GM18907 (cell line): ENCODE measurements at regions not wholly inside any gene's neighbourhood (a gene's known extent, or its start where the extent isn't known, plus 50 kb on each side); places are given as distances from the start of the nearest gene placed in this dataset.
"Not testable (repeated sequence)": the region's sequence is repeated elsewhere in the genome, so short reads cannot be mapped to it uniquely, and the experiment has no call there.

Experiments used
- ATAC-seq: cut with Tn5 transposase; IDR thresholded peaks from one replicate; pipeline ENCODE4 v1.9.1; 2021; ENCODE audit warnings: mild to moderate bottlenecking, moderate library complexity; ENCODE audit not compliant: unreplicated experiment

DNA sequence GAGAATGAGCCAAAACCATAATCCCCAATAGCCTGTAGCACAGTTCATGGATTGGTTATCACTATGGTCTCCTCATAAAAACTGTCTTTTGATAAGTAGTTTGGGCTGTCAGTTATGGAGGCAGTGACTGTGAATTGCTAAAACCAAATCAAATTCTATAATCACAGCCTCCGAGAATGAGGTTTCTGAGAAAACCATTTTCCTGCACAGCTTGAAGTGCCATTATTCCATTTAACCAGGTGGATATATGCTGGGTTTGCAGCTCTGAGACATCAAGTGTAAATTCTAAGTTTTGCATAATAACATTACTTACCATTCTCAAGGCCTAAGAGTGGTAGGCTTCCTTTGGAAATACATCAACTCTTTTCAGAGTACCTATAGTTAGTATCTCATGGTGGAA is 485.4 kb downstream of the FRK start:
- no peak for ATAC-seq

GRCh38 chr6:115573861-115574260 is 486.8 kb downstream of the FRK start:
- no peak for ATAC-seq

DNA sequence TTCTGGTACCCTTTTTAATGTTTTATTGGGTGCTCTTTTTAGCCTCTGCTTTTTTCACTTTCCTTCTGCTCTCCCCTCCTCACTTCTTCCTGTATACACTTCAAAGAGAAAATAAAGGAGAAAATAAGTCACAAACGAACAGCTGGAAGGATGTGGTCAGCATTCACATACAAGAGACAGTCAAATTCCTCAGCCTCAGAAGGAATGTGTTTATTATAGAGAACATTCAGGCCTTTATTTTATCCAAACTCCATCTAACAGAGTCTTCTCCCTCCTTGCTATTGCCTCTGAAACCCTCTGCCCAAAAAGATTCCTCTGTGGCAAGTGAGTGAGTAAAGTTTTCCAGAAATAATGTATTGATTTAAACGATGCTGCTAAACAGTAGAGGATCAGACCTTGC is 490.4 kb downstream of the FRK start:
- ATAC-seq, result no peak

GRCh38 chr6:115554060-115554459 is 506.6 kb downstream of the FRK start:
- ATAC-seq, result no peak

- no peak for ATAC-seq
Measured at GRCh38 chr6:115551527-115551926, 509.2 kb downstream of the FRK start.

GRCh38 chr6:115545672-115545986 is 515.1 kb downstream of the FRK start:
- ATAC-seq, result no peak

DNA sequence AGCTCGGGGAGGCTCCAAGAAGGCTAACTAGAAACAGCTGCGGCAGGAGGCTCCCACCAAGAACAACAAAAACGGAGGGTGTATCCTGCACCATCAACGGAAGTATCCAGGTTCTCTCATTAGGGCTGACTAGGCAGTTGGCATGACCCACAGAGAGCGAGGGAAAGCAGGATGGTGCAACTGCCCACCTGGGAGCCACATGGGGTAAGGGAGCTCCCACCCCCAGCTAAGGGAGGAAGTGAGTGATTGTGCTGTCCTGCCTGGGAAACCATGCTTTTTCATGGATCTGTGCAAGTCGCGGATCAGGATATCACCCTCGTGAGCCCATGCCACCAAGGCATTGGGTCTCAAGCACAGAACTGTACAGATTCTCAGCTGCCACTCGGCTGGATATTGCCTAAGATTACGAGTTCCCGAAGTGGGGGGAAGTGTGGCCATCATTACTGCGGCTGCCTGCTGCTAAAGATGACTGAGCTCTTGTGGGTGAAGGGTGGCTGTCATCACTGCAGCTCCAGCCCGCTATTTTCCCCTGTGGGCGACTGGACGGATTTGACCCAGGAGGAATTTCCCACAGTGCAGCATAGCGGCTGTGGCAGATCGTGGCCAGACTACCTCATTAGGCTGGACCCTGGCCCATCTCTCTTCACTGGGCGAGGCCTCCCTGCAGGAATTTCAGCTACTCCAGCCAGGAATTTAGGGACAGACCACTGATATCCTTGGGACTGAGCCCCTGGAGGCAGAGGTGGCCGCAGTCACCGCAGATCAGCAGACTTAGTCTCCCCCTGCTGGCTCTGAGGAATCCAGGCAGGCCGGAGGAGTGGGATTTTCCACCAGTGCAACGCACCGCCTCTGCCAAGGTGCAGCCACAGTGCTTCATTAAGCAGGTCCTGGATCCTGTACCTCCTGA is 515.7 kb downstream of the FRK start:
- no peak for ATAC-seq

DNA sequence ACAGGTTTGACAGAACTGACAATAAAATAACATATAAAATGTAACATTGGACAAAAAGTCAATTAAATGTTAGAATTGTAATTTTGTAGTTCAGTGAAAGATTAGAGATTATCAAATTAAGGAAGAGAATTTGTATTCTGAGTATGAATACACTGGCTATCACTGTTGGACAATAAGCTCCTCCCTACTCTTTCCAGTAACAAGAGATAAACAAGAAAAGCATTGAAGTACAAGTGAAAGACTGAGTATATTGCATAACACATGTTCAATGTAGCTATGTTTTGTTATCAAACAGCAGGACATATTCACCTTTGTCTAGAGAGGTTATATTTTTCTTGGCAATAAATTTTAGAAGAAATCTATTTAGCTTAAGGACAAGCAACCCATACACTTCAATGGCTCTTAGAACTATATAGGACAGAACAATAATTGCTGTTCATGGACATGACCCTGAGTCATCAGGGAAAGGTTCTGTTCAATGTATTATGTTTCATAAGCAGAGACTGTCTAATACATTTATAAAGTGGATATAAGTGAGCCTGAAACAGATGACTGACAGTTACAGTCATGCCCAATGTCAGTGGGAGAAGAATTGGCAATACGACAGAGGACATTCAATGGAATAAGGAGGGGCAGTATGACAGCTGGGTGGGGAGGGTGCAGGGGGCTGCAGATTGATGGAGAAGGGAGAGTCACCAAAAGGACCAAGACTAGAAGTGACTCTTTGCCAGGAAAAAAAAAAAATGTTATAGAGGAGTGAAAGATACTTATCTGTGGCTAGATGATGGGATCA is 520.4 kb downstream of the FRK start:
- no peak for ATAC-seq

- no peak for ATAC-seq
Measured at GRCh38 chr6:115539531-115539930, 521.2 kb downstream of the FRK start.

DNA sequence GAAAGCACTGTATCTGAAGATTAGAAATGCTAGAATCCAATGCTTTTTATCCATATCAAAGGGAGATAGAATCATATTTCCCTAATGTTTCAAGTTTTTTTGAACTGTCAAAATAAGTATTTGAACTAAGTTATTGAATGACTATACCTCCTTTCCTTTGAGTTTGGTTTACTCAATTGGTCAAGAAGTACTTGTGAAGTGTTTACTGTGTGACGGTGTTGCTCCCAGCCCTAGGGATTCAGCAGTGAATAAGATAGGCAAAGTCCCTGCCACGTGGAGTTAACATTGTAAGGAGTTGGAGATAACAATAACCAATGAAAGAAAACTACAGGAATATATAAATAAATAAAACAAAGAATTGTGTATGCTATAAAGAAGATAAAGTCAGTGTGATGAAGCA is 535.9 kb downstream of the FRK start:
- no peak for ATAC-seq

GRCh38 chr6:115521747-115522146 is 538.9 kb downstream of the FRK start:
- ATAC-seq, result not testable (repeated sequence)

DNA sequence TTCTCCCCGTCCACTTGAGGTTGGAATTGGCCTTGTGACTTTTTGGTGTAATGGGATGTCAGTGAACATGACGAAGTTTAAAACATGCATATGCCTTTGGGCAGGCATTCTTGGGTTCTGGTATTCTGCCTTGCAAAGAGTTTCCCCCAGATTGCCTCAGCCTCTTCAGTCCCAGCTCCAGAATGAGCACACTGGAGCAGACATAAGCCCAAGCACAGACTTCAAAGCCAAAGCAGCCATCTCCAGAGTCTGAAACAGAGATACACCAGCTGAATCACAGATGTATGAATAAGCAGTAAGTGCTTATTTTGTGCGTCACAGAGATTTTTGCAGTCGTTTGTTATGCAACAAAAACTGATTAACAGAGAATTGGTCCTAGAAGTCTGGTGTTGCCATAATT is 546.0 kb downstream of the FRK start:
- no peak for ATAC-seq

DNA sequence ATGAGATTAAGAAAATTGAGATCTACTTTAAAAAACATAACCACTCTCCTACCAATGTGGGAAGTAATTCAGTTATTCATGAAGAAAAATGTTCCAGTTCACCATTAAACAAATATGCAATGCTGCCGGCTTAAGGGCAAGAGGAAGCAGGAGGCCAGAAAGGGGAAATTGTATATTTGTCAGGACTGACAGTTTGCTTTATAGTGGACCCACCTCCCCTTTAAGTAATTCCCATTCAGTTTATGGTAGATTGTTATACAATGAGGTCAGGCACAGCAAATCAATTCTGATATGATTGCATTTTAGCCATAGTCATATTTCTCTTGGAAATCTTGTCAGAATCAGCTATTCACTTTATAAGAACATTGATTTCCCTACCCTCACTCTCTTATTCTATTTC is 547.8 kb downstream of the FRK start:
- no peak for ATAC-seq

GRCh38 chr6:115511771-115512170 is 548.9 kb downstream of the FRK start:
- no peak for ATAC-seq

DNA sequence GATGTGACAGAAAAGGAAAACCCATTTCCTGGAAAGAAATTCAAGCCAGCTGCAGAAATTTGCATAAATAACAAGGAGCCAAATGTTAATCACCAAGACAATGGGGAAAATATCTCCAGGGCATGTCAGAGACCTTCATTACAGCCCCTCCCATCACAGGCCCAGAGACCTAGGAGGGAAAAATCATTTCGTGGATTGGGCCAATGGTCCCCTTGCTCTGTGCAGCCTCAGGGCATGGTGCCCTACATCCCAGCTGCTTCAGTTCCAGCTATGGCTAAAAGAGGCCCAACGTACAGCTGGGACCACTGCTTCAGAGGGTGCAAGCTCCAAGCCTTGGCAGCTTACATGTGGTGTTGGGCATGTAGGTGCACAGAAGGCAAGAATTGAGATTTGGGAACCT is 558.3 kb downstream of the FRK start:
- not testable (repeated sequence) for ATAC-seq

DNA sequence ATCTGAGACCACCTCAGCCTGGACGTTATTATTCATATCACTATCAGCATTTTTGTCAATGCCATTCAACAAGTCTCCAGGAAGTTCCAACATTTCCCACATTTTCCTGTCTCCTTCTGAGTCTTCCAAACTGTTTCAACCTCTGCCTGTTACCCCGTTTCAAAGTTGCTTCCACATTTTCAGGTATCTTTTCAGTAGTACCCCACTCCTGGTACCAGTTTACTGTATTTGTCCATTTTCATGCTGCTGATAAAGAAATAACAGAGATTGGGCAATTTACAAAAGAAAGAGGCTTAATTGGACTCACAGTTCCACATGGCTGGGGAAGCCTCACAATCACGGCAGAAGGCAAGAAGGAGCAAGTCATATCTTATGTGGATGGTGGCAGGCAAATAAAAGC is 565.5 kb downstream of the FRK start:
- ATAC-seq, result no peak

- no peak for ATAC-seq
Measured at GRCh38 chr6:115487331-115487730, 573.4 kb downstream of the FRK start.

DNA sequence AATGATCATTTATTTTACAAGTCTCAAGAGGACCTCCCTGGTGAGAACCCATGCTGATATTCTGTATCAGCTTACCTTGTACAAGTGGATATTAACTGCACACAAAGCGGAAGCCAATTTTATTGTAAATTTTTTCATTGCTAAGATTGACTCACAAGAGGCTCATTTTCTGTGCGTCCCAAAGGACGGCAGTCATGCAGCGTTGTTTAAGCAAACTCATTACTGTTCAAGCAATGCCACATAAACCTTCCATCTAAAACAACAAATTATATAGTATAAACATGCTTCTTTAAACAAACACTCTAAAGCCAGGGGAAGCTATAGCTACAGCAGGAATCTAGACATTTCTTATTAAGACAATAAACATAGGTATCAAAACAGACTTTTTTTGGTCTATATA is 575.3 kb downstream of the FRK start:
- ATAC-seq, result no peak

- not testable (repeated sequence) for ATAC-seq
Measured at GRCh38 chr6:115480543-115480942, 580.1 kb downstream of the FRK start.

DNA sequence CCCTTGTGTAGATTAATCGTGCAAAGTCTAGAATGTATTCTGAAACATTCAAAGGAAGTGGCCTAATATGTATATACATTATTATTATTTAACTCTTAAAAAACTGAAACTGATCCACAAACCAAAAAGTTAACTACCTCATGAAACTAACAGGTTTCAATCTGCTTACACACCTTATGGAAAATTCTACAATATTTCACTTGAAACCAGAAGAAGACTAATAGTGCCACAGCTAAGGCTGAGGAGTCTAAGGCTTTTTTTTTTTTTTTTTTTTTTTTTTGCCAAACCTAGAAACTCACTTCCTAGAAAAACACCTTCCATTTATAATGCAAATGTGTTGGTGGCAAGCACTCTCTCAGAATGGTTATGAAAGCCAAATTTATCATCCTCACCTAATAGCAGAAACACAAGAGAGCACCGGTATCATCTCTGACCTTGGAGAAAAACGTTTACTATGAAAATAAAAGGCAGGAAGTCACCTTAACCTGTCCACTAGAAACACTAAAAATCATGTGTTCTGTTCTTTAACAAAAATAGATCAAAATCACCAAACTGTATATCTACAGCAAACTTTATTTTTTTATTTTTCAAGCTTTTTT is 586.1 kb downstream of the FRK start:
- ATAC-seq, result no peak

GRCh38 chr6:115468272-115469005 is 592.3 kb downstream of the FRK start:
- no peak for ATAC-seq
